ENCODE measurements at regions not wholly inside any gene's neighbourhood (a gene's known extent, or its start where the extent isn't known, plus 50 kb on each side); places are given as distances from the start of the nearest gene placed in this dataset.

DNA sequence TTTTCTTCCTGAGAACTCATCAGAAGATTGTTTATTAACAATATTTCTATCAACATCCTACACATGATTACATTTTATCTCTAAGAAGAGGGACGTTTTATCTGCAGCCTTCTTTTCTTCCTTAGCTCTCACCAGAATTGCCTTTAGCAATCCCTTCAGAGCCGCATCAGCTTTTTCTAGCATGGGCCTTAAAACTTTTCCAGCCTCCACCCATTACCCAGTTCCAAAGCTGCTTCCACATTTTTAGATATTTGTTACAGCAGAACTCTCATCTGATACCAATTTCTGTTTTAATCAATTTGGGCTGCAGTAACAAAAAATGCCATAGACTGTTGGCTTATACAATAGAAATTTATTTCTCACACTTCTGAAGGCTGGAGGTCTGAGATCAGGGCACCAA, 281.5 kb downstream of the THBS2 start (continued):
- TF ChIP-seq, protein P1, sequence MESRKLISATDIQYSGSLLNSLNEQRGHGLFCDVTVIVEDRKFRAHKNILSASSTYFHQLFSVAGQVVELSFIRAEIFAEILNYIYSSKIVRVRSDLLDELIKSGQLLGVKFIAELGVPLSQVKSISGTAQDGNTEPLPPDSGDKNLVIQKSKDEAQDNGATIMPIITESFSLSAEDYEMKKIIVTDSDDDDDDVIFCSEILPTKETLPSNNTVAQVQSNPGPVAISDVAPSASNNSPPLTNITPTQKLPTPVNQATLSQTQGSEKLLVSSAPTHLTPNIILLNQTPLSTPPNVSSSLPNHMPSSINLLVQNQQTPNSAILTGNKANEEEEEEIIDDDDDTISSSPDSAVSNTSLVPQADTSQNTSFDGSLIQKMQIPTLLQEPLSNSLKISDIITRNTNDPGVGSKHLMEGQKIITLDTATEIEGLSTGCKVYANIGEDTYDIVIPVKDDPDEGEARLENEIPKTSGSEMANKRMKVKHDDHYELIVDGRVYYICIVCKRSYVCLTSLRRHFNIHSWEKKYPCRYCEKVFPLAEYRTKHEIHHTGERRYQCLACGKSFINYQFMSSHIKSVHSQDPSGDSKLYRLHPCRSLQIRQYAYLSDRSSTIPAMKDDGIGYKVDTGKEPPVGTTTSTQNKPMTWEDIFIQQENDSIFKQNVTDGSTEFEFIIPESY (IDR thresholded peaks at IDR 0.05) = no peak
- TF ChIP-seq SP1 (IDR thresholded peaks at IDR 0.05) (no peak), GABPA (IDR thresholded peaks at IDR 0.05 in 1 of 2, conservative IDR thresholded peaks at IDR 0.05 in 1 of 2) (no peak), EGR1 (IDR thresholded peaks at IDR 0.05; ENCODE audit: low read depth in 2 of 2) (no peak)

- no peaks in the 10 kb centered on the region for H3K36me3 ChIP-seq (ENCODE audit: control insufficient read depth in 4 of 4, insufficient read depth in 3 of 4, low read depth in 1 of 4, low read length in 3 of 4)
- DNase-seq (ENCODE audit: low spot score) = no peak
- H3K4me3 ChIP-seq (ENCODE audit: low read depth in 1 of 3, low read length in 3 of 3) = no peak overlapping the region
- no peak overlapping the region for H3K9ac ChIP-seq (ENCODE audit: low read depth in 1 of 2, low read length in 2 of 2)
- H3K27ac ChIP-seq (ENCODE audit: low read depth in 1 of 2, low read length in 2 of 2) = no peak overlapping the region
- 85% methylated on average over 4 of the region's 4 CpGs for WGBS
- no peaks in the 10 kb centered on the region for H3K27me3 ChIP-seq (ENCODE audit: control insufficient read depth in 4 of 4, insufficient read depth in 4 of 4, low read length in 3 of 4)
- H3K9me3 ChIP-seq (ENCODE audit: control insufficient read depth in 4 of 4, low read length in 3 of 4) = no peaks in the 10 kb centered on the region
- TF ChIP-seq GABPA (IDR thresholded peaks at IDR 0.05 in 1 of 2, conservative IDR thresholded peaks at IDR 0.05 in 1 of 2) = no peak
- no peak for TF ChIP-seq YY1 (IDR thresholded peaks at IDR 0.05)
- TF ChIP-seq, protein P2, sequence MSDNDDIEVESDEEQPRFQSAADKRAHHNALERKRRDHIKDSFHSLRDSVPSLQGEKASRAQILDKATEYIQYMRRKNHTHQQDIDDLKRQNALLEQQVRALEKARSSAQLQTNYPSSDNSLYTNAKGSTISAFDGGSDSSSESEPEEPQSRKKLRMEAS (IDR thresholded peaks at IDR 0.05) = no peak
- no peak for TF ChIP-seq SP1 (IDR thresholded peaks at IDR 0.05)
- TF ChIP-seq, protein P3, sequence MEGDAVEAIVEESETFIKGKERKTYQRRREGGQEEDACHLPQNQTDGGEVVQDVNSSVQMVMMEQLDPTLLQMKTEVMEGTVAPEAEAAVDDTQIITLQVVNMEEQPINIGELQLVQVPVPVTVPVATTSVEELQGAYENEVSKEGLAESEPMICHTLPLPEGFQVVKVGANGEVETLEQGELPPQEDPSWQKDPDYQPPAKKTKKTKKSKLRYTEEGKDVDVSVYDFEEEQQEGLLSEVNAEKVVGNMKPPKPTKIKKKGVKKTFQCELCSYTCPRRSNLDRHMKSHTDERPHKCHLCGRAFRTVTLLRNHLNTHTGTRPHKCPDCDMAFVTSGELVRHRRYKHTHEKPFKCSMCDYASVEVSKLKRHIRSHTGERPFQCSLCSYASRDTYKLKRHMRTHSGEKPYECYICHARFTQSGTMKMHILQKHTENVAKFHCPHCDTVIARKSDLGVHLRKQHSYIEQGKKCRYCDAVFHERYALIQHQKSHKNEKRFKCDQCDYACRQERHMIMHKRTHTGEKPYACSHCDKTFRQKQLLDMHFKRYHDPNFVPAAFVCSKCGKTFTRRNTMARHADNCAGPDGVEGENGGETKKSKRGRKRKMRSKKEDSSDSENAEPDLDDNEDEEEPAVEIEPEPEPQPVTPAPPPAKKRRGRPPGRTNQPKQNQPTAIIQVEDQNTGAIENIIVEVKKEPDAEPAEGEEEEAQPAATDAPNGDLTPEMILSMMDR (IDR thresholded peaks at IDR 0.05; ENCODE audit: low read depth, low read length, missing input control) = no peak
- TF ChIP-seq FOXA1 (IDR thresholded peaks at IDR 0.05) = no peak
- TF ChIP-seq, protein P4, sequence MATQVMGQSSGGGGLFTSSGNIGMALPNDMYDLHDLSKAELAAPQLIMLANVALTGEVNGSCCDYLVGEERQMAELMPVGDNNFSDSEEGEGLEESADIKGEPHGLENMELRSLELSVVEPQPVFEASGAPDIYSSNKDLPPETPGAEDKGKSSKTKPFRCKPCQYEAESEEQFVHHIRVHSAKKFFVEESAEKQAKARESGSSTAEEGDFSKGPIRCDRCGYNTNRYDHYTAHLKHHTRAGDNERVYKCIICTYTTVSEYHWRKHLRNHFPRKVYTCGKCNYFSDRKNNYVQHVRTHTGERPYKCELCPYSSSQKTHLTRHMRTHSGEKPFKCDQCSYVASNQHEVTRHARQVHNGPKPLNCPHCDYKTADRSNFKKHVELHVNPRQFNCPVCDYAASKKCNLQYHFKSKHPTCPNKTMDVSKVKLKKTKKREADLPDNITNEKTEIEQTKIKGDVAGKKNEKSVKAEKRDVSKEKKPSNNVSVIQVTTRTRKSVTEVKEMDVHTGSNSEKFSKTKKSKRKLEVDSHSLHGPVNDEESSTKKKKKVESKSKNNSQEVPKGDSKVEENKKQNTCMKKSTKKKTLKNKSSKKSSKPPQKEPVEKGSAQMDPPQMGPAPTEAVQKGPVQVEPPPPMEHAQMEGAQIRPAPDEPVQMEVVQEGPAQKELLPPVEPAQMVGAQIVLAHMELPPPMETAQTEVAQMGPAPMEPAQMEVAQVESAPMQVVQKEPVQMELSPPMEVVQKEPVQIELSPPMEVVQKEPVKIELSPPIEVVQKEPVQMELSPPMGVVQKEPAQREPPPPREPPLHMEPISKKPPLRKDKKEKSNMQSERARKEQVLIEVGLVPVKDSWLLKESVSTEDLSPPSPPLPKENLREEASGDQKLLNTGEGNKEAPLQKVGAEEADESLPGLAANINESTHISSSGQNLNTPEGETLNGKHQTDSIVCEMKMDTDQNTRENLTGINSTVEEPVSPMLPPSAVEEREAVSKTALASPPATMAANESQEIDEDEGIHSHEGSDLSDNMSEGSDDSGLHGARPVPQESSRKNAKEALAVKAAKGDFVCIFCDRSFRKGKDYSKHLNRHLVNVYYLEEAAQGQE (IDR thresholded peaks at IDR 0.05) = no peak
- TF ChIP-seq HNF4A (conservative IDR thresholded peaks at IDR 0.05) = no peak
- no peak for TF ChIP-seq JUND (IDR thresholded peaks at IDR 0.05)
- no peak for TF ChIP-seq ATF3 (IDR thresholded peaks at IDR 0.05)
- no peak for TF ChIP-seq EGR1 (IDR thresholded peaks at IDR 0.05; ENCODE audit: low read depth in 2 of 2)
- no peak for TF ChIP-seq TAF1 (conservative IDR thresholded peaks at IDR 0.05)
- no peak for TF ChIP-seq RXRA (IDR thresholded peaks at IDR 0.05)
- TF ChIP-seq HNF4G (IDR thresholded peaks at IDR 0.05) = no peak
- no peak for TF ChIP-seq FOXA2 (IDR thresholded peaks at IDR 0.05)
- H3K4me1 ChIP-seq (ENCODE audit: control insufficient read depth in 4 of 4, insufficient read depth in 4 of 4, low read length in 3 of 4) = no peaks in the 10 kb centered on the region
Observed at GRCh38 chr6:168971549-168971948, 282.1 kb downstream of the THBS2 start.

All from liver (tissue), 8 donors.